OCI-LY1 (cell line): ENCODE measurements at regions not wholly inside any gene's neighbourhood (a gene's known extent, or its start where the extent isn't known, plus 50 kb on each side); places are given as distances from the start of the nearest gene placed in this dataset.

ENCODE experiments used
- H2AFZ ChIP-seq: fragments of 200-600 bp; sonication (generic), shearing (Covaris generic); 2 replicates; pipeline ENCODE4 v1.6.0; 2014; ENCODE audit warnings: antibody characterized with exemption, mild to moderate bottlenecking, low read length
- H3F3A ChIP-seq: fragments of 200-600 bp; sonication (generic), shearing (Covaris generic); 2 replicates; pipeline ENCODE4 v1.6.0; 2014; ENCODE audit warnings: mild to moderate bottlenecking, antibody characterized with exemption, low read length, moderate library complexity; ENCODE audit not compliant: insufficient read depth
- H3K27ac ChIP-seq: fragments of 200-600 bp; sonication (generic); 2 replicates; pipeline ENCODE4 v1.5.1; 2014; ENCODE audit warnings: low read length, mixed run types, mild to moderate bottlenecking, low read depth; ENCODE audit not compliant: poor library complexity, severe bottlenecking
- H3K27me3 ChIP-seq: fragments of 200-600 bp; sonication (generic); 2 replicates; pipeline ENCODE4 v1.6.0; 2014; ENCODE audit warnings: antibody characterized with exemption, mild to moderate bottlenecking, low read length, moderate library complexity; ENCODE audit not compliant: insufficient read depth
- H3K36me3 ChIP-seq: fragments of 200-600 bp; sonication (generic); 2 replicates; pipeline ENCODE4 v1.6.1; 2014; ENCODE audit warnings: mild to moderate bottlenecking, antibody characterized with exemption, low read length, moderate library complexity, mixed read lengths; ENCODE audit not compliant: insufficient read depth
- H3K4me1 ChIP-seq: fragments of 200-600 bp; sonication (generic); 2 replicates; pipeline ENCODE4 v1.5.1; 2014; ENCODE audit warnings: mild to moderate bottlenecking, low read length, moderate library complexity; ENCODE audit not compliant: insufficient read depth, severe bottlenecking
- H3K4me2 ChIP-seq: fragments of 200-600 bp; sonication (generic), shearing (Covaris generic); 2 replicates; pipeline ENCODE4 v1.6.1; 2014; ENCODE audit warnings: low read length
- H3K4me3 ChIP-seq: fragments of 200-600 bp; sonication (generic); 2 replicates; pipeline ENCODE4 v1.5.1; 2014; ENCODE audit warnings: low read length, low read depth, mild to moderate bottlenecking, mixed read lengths; ENCODE audit not compliant: poor library complexity, severe bottlenecking
- H3K79me2 ChIP-seq: fragments of 200-600 bp; shearing (Covaris generic); 2 replicates; pipeline ENCODE4 v1.6.1; 2016; ENCODE audit warnings: mixed run types, low read length, mixed read lengths; ENCODE audit not compliant: insufficient read depth
- H3K9ac ChIP-seq: fragments of 200-600 bp; sonication (generic), shearing (Covaris generic); 2 replicates; pipeline ENCODE4 v1.6.1; 2014; ENCODE audit warnings: mild to moderate bottlenecking, low read length, mixed read lengths
- H3K9me2 ChIP-seq: fragments of 200-600 bp; sonication (generic), shearing (Covaris generic); 2 replicates; pipeline ENCODE4 v1.6.1; 2014; ENCODE audit warnings: low read depth, mild to moderate bottlenecking, low read length, mixed read lengths
- H3K9me3 ChIP-seq: fragments of 200-600 bp; shearing (Covaris generic); 2 replicates; pipeline ENCODE4 v1.6.1; 2014; ENCODE audit warnings: low read length, mixed read lengths
- H4K20me1 ChIP-seq: fragments of 200-600 bp; sonication (generic), shearing (Covaris generic); 2 replicates; pipeline ENCODE4 v1.6.0; 2016; ENCODE audit warnings: mild to moderate bottlenecking, low read length; ENCODE audit not compliant: insufficient read depth
- CTCF ChIP-seq: fragments of 200-600 bp; sonication (generic), shearing (Covaris generic); IDR thresholded peaks from 2 replicates; pipeline ENCODE4 v1.5.1; 2017; ENCODE audit warnings: mild to moderate bottlenecking, antibody characterized with exemption, low read length, moderate library complexity, mixed read lengths
- EZH2 ChIP-seq: fragments of 200-600 bp; sonication (generic), shearing (Covaris generic); IDR thresholded peaks from 2 replicates; pipeline ENCODE4 v1.8.0; 2017; ENCODE audit warnings: borderline replicate concordance, mixed run types, mild to moderate bottlenecking, antibody characterized with exemption, low read length, moderate library complexity, mixed read lengths

- no peaks in the 10 kb centered on the region for H4K20me1 ChIP-seq
- no peaks in the 10 kb centered on the region for H3K79me2 ChIP-seq
- no peaks in the 10 kb centered on the region for H3K27me3 ChIP-seq
- H3K36me3 ChIP-seq: no peaks in the 10 kb centered on the region
- H3K4me2 ChIP-seq: no peak overlapping the region
- no peak overlapping the region for H2AFZ ChIP-seq
- H3F3A ChIP-seq: no peaks in the 10 kb centered on the region
- H3K9ac ChIP-seq: no peak overlapping the region
- H3K9me3 ChIP-seq: no peaks in the 10 kb centered on the region
- H3K4me3 ChIP-seq: no peak overlapping the region
- no peak for TF ChIP-seq CTCF
- no peak overlapping the region for H3K27ac ChIP-seq
- no peaks in the 10 kb centered on the region for H3K9me2 ChIP-seq
- H3K4me1 ChIP-seq: no peaks in the 10 kb centered on the region
Observed at GRCh38 chr14:55832974-55833373, 253.0 kb downstream of the KTN1 start.

DNA sequence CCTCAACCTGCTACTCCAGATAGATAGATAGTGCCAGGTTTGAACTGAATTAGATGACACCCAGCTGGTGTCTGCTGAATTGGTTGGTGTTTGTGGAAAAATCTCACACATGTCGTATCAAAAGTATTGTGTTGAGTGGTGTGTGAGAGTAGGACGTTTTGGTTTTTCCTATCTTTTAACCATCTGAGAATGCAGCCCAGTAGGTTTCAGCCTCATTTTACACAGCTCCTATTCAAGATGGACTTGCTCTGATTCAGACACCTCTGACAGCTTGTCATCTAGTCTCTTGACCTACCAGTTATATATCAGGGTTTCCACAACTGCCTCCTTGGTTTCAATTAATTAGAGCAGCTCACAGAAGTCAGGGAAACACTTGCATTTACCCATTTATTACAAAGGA lies 254.4 kb downstream of the KTN1 start:
- Histone ChIP-seq H3K27ac (no peak overlapping the region), H3K4me1 (no peaks in the 10 kb centered on the region), H3K27me3 (no peaks in the 10 kb centered on the region), H3K9me3 (no peaks in the 10 kb centered on the region), H3F3A (no peaks in the 10 kb centered on the region), H2AFZ (no peak overlapping the region), H3K79me2 (no peaks in the 10 kb centered on the region), H3K4me3 (no peak overlapping the region), H3K36me3 (no peaks in the 10 kb centered on the region), H4K20me1 (no peaks in the 10 kb centered on the region), H3K4me2 (no peak overlapping the region), H3K9ac (no peak overlapping the region), H3K9me2 (no peaks in the 10 kb centered on the region)
- no peak for TF ChIP-seq CTCF
- TF ChIP-seq EZH2: no peak

DNA sequence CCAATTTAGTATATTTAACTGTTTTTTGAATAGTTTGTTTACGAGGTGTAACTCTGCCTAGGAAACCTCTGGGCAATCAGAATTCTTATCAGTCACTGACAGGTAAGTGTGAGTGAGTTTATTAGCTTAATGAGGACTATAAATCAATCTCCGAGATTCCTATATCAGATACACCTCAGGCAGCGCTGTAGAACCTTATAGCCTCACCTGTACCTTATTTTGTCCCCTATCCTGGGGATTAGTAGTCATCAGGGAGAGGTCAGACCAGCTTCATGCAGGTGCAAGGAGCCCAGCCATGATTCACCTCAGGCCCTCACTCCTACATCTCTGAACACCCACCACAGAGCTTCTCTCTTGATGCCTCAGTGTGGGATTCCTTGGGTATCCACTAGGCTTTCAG lies 256.0 kb downstream of the KTN1 start:
- Histone ChIP-seq H3F3A (no peaks in the 10 kb centered on the region), H3K36me3 (no peaks in the 10 kb centered on the region), H3K9me2 (no peaks in the 10 kb centered on the region), H3K27ac (no peak overlapping the region), H3K4me1 (no peaks in the 10 kb centered on the region), H2AFZ (no peak overlapping the region), H3K9me3 (no peaks in the 10 kb centered on the region), H3K9ac (no peak overlapping the region), H4K20me1 (no peaks in the 10 kb centered on the region), H3K4me2 (no peak overlapping the region), H3K79me2 (no peaks in the 10 kb centered on the region), H3K27me3 (no peaks in the 10 kb centered on the region), H3K4me3 (no peak overlapping the region)
- TF ChIP-seq EZH2: no peak
- no peak for TF ChIP-seq CTCF
